ENCODE measurements at regions not wholly inside any gene's neighbourhood (a gene's known extent, or its start where the extent isn't known, plus 50 kb on each side); places are given as distances from the start of the nearest gene placed in this dataset.
"Not testable (repeated sequence)": the region's sequence is repeated elsewhere in the genome, so short reads cannot be mapped to it uniquely, and the experiment has no call there.

DNA sequence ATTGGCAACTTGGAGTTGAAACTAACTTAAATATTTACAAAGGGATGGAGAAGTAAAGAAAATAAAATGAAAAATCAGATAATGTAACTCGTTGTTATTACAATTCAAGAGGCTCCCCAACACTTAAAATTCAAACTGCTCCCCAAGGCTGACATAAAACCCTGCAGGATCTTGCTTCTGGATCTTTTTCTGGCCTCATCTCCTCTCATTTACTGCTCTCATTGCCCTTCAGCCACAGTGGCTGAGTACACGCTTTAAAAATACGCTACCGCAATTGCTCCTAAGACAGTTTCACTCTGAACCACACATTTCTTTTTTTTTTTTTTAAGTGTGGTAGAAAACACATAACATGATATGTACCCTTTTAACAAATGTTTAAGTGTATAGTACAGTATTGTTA lies 718.1 kb upstream of the ANO3 start:
- no peak for DNase-seq

DNA sequence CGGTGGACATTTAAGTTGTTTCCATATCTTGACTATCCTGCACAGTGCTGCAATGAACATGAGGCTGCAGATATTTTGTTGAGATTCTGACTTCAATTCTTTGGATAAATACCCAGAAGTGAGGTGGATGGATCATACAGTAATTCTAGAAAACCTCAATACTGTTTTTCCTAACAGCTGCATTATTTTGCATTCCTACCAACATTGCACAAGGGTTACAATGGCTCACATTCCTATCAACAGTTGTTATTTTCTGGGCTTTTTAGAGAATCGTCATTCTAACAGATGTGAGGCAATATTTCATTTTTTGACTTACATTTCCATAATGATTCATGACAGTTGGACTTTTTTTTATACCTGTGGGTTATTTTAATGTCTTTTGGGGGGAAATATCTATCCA lies 716.9 kb upstream of the ANO3 start:
- no peak for DNase-seq

DNA sequence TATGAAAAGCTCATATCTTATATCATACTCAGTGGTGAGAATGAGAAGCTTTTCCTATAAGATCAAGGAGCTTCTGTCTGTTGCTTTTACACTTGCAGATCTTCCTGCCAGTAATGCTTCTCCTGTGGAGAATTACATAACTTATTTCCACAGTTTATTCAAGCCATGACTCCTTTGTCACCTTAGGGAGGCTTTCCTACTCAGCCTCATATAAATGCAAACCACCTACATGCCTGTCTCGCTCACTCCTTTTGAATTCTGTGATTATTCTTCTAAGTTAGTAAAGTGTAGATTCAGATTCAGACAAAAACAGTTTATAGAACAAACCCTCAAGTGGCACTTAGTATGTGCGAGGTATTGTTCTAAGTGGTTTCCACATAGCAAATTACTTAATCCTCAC lies 716.1 kb upstream of the ANO3 start:
- no peak for DNase-seq

DNA sequence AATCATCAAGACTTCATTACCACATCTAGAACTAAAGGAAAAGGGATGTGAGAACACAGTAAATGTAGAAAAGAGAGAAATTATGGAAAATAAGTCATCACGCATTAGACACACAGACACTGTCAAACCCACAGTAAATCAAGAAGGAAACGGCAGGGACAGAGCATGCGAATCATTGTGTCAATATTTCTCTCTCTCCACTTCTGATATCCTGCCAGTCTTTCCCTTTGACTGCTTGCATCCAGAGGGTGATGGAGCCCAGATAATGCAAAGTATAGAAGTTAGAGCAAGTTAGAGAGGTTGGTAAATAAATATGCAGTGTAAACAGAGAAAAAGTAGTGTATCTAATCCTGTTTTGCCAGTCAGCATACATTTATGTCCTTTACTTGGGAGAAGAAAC lies 706.8 kb upstream of the ANO3 start:
- no peak for DNase-seq

DNA sequence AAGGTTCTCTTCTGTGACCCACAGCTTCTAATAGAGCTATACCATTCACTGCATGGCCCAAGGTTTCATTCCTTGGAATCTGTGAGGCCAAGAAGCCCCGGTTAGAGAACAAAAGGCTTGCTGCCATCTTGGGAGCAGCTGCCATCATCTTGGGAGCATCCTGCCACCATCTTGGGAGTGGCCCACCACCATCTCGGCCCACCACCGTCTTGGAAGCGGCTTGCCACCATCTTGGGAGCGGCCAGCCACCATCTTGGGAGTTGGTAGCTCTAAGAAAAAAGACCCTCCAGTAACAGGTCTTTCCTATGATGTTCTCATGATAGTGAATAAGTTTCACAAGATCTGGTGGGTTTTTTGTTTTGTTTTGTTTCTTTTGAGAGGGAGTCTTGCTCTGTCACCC lies 703.9 kb upstream of the ANO3 start:
- DNase-seq, result no peak

DNA sequence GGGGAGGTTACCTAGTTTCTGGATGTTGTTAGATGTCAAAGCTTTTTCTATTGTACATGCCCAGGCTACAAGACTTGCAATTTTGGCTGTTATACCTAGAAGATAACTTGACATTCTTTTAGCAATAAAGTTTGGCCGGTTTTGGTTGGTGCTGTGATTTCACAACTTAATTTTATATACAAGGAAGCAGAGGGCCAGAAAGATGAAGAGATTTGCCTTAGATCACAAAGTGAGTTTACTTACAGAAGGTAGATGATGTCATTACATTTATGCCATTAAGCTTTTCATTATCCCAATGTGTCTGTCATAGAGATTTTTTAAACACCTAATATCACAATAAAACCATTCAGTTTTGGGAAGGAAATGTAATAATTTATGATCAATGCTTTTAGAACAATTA lies 698.7 kb upstream of the ANO3 start:
- no peak for DNase-seq

DNA sequence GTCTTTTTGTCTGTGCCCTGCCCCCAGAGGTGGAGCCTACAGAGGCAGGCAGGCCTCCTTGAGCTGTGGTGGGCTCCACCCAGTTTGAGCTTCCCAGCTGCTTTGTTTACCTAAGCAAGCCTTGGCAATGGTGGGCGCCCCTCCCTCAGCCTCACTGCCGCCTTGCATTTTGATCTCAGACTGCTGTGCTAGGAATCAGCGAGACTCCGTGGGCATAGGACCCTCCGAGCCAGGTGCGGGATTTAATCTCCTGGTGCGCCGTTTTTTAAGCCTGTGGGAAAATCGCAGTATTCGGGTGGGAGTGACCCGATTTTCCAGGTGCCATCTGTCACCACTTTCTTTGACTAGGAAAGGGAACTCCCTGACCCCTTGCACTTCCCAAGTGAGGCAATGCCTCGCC lies 682.7 kb upstream of the ANO3 start:
- DNase-seq, result not testable (repeated sequence)

DNA sequence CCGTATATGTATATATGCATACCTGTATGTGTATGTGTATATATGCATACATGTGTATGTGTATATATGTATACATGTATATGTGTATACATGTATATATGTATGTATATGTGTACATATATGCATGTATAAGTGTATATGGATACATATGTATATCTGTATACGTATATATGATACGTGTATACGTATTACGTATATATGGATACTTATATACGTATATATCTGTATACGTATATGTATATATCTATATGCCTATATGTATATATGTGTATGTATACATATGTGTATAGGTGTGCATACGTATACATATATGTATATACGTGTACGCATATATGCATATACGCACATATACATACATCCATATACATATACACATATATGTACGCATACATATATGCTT lies 681.6 kb upstream of the ANO3 start:
- DNase-seq, result no peak

DNA sequence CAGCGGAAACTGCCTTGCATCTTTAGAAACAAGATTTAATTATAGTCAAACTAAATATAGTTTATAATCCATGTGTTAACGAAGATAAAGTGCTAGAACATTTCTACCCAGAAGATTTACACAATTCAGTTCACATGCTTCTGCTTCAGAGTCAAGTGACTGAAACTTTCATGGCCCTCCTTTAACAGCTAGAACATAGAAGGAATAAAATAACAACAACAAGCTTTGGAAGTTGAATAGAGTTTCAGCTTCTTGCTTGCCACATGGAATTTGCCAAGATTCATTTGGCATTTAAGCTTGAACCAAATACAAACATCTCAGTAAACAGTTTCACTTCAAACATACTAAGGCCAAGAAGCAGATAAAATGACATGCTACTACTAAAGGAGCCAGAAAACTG lies 676.3 kb upstream of the ANO3 start:
- no peak for DNase-seq

DNA sequence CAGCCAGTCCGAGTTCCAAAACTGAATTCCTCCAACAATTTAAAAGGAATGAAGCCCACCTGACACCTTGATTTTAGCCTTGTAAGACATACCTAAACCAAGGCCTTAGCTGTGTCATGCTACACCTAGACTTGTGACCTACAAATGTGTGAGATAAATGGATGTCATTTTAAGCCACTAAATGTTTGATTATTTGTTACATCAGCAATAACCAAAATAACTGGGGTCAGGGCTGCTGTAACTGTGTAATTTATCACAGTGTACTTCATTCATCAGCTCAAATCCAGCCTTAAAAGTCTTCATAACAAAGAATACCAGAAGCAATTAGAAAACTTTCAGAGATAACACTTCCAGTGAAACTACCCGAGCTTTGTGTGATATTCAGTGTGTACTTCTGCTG lies 673.0 kb upstream of the ANO3 start:
- no peak for DNase-seq

DNA sequence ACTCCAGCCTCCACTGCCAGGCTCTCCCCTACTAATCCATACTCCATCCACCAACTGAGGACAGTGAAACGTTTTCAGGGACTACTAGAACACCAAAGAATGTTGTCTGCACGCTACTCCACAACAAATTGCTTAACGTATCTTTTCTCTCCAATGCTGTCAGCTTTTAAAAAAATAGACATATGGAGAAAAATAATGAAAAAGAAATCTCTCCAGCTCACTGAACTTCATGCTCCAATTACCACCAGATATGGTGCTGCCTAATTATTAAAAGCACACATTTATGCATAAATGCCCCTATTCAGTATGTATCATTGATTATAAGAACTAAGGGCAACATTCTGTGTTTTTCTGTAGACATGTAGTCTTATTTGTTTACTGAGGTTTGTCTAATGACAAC lies 672.2 kb upstream of the ANO3 start:
- no peak for DNase-seq

DNA sequence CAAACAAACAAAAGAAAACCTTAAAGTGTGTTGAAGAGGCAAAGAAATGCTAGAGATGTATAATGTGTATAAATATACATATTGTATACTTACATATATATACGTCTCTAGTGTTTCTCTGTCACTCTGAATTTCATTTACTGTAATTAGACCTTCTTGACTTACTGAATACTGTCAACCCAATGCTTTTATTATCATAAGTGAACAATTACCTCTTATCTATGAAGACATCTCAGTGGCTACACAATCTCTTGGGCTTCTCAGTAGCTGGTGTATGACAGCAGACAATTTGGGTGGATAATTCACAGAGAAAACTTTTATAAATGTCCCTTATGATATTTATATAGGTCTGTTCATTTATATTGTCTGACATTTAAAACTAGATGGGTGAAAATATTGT lies 664.1 kb upstream of the ANO3 start:
- DNase-seq, result no peak

DNA sequence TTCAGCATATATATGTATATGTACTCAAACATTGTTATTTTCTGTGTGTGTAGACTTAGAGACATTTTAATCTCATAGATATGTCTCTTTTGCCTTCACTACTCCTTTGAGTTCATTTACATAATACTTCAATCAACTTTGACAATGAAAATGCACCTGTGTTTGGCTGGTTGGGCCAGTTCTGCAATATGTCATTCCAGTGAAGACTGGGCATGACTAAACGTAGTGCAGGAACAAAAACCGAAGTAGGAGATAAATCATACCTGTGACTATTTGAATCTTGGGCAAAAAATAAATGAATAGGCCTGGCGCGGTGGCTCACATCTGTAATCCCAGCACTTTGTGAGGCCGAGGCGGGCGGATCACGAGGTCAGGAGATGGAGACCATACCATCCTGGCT lies 640.0 kb upstream of the ANO3 start:
- no peak for DNase-seq

DNA sequence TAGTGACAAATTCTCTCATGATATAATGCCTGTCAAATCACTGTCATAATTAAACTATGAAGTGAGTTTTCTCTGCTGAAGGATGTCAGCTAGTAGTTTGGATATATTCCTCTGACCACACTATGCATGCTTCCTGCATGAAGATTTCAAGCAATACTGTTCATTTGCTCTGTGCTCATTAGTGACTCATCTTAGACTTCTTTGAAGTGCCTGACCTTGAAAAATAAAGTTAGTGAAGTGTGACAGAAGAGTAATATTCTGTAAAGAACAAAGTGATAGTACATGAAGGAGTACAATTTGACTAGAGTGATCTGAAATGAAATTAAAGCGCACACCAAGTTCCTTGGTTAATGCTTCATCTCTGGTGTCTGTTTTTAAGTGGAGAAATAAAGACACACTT lies 629.5 kb upstream of the ANO3 start:
- DNase-seq, result no peak

DNA sequence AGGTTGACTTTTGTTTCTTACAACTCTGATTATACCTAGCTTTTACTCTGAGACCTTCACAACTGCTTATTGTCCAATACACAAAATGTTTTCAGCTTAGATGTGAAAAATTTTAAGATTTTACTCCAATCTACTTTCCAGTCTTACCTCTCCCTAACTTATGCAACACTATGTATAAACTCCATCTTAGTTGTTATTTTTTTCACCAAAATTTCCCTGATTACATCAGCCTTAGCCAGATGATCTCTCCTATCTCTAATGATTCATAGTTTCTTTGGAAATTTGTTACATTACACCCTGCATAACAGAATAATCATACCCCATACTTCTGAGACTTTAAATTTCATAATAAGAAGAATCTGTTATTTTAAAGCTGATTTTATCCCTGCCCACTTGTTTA lies 621.0 kb upstream of the ANO3 start:
- DNase-seq, result no peak

DNA sequence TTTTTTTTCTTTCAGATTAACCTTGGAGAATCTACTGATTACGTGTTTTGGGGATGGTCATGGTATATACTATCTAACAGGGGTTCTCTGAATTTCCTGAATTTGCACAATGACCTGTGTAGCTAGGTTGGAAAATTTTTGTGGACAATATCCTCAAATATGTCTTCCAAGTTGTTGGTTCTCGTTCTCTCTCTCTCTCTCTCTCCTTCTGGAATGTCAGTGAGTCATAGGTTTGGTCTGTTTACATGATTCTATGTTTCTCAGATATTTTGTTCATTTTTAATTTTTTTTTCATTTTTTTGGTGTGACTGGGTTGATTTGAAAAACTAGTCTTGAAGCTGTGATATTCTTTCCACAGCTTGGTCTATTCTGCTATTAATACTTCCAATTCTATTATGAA lies 604.0 kb upstream of the ANO3 start:
- DNase-seq, result no peak

DNA sequence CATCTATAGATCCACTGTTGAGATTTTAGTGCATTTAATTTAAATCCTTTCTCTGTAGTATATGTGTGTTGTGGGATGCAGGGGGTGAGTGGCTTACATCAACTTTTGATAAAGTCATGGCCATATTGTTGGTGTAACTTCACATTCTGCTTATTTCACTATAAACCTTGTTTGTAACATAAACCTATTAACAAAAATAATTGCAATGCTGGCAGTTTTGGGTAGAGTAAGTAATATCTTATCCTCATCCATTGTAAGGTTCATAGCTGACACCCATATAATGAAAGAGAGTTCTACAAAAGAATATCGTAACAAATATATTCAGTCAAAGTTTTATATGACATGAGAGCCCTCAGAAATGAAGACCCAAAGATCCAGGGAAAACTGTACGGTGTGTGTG lies 601.7 kb upstream of the ANO3 start:
- no peak for DNase-seq

DNA sequence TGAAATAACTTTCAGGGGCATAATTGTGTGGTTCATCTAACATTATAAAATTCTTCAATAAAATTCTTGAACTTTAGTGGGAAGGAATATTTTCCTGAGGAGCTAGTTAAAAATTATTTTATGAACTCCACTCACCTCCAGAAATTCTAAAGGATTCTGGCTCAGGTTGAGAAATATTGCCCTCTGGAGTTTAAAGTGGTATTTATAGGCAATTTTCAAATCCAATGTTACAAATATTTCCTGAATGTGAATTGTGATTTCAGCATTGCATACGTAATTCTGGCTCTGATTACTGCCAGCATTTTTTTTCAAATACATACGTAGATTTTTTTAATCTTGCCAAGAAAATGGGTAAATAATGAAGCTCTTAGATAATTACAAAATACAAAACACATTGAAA lies 598.2 kb upstream of the ANO3 start:
- no peak for DNase-seq

DNA sequence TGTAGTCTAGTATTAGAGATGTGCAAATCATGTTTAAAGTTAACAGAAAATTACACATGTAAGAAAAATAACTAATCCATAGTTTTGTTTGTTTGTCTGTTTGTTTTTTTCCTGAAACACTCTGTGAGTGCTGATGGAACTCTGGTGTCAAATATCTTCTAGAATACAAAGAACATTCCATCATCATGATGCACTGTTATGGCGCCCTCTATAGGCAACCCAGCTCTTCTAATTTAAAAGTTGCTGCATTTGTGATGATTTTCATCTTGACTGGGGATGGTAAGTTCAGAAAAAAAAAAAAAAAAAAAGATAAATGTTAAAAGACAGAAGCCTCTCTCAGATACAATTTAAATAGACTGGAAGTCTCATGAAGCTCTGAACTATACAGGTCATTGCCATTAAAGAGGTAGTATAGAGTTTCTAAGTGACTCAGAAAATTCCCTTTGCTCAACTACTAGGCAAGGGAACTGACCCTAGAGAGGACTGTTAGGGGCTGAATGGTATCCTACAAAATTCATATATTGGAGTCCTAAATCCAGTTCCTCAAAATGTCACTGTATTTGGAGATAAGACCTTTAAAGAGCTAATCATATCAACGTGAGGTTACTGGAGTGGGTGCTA lies 597.2 kb upstream of the ANO3 start:
- no peak for DNase-seq

DNA sequence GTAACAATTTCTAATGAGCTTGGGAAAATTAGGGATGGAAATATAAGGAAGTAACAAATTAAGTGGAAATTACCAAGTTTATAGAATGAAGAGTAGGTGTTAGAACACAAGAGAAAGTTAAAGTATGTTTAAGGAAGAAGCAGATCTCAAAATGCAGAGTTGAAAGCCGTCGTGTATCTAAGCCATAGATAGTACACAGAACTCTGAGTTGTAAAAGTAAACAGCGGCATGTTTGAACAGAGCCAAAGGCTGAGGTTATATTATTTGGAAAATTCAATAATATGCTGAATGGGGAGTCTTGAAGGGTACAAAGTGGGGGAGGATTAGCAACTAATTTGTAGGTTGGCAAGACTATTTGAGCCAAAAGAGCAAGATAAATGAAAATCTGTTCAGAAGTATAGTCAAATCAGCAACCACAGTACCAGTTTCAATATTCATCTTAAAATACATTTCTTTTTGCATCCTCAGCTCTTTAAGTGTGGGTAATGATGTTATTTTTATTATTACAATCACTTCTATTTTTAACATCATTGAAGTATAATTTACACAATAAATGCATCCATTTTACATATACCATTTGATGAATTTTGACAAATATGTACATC lies 594.8 kb upstream of the ANO3 start:
- DNase-seq, result no peak

DNA sequence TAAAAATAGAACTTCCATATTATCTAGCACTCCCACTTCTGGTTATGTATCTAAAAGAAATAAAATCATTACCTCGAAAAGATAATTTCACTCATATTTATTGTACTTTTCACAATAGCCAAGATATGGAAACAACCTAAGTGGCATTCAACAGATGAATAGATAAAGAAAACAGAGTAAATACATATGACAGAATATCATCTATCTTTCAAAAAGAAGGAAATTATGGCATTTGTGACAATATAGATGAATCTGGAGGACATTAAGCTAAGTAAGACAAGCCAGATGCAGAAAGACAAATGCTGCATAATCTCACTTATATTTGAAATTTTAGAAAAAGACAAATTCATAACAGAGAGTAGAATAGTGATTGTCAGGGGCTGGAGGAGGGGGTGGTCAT lies 590.0 kb upstream of the ANO3 start:
- DNase-seq, result no peak

DNA sequence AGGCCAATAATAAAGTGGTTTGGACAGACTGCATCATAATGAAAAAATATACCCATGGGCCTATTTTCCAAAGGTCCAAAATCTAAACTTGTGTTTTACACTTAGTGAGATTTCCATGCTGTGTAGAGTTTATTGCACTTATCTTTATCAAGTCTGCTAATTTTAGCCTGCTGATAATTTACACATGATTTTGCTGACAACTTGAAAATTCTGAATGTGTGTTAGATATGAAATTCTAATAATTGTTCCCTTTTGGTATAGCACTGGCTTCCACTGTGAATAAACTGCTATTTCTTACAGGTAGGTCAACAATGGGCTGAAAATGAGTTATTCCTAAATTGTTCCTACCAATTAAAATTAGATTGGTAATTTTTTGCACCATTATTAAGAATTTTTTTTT lies 589.1 kb upstream of the ANO3 start:
- DNase-seq, result no peak

DNA sequence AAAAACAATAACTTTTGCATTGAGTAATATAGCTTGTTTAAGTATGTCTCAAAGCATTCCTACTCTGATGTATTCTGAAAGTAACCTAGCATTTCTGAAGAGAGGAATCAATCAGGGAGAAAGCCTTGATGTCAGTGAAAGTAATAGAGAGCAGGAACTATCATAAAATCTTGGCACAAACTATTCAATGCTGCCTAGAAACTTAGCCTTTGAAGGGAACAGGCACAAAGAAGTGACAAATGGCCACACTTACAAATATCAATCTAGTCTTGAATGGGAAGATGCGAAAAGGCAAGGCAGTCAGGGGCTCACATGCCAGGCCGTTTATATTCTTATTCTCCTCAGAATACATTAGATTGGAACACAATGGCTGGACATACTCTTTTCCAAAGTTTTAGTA lies 576.5 kb upstream of the ANO3 start:
- DNase-seq, result no peak

DNA sequence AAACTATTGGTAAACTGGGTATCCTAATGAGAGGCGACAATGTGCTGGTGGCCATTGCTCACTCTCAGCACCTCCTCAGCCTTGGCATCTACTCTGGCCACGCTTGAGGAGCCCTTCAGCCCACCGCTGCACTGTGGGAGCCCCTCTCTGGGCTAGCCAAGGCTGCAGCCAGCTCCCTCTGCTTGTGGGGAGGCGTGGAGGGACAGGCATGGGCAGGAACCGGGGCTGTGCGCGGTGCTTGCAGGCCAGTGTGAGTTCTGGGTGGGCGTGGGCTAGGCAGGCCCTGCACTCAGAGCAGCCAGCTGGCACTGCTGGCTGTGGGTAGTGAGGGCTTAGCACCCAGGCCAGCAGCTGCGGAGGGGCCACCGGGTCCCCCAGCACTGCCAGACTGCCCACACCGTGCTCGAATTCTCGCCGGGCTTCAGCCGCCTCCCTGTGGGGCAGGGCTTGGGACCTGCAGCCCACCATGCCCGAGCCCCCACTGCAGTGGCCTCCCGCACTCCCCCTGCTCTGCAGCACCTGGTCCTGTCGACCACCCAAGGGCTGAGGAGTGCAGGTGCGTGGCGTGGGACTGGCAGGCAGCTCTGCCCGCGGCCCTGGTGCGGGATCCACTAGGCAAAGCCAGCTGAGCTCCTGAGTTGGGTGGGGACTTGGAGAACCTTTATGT lies 575.9 kb upstream of the ANO3 start:
- no peak for DNase-seq
